Activated naive CD4-positive, alpha-beta T cell treated with anti-CD3 and anti-CD28 coated beads, Interleukin-2, amount 50 U/mL, for 24 hours (primary cell): ENCODE measurements at regions not wholly inside any gene's neighbourhood (a gene's known extent, or its start where the extent isn't known, plus 50 kb on each side); places are given as distances from the start of the nearest gene placed in this dataset.

Experiments
- H3K27ac Mint-ChIP-seq: one replicate; pipeline ENCODE4 v1.8.0; 2021; ENCODE audit warnings: mild to moderate bottlenecking, mixed read lengths
- H3K27me3 Mint-ChIP-seq: one replicate; pipeline ENCODE4 v1.8.0; 2021; ENCODE audit warnings: mixed read lengths
- H3K36me3 Mint-ChIP-seq: one replicate; pipeline ENCODE4 v1.8.0; 2021; ENCODE audit warnings: mixed read lengths
- H3K4me1 Mint-ChIP-seq: one replicate; pipeline ENCODE4 v1.8.0; 2021; ENCODE audit warnings: mixed read lengths
- H3K4me3 Mint-ChIP-seq: one replicate; pipeline ENCODE4 v1.8.0; 2021; ENCODE audit warnings: mild to moderate bottlenecking, mixed read lengths
- H3K9me3 Mint-ChIP-seq: one replicate; pipeline ENCODE4 v1.8.0; 2021; ENCODE audit warnings: mixed read lengths

- Mint-ChIP-seq H3K27ac (no peak overlapping the region), H3K4me3 (no peak overlapping the region), H3K36me3 (no peaks in the 10 kb centered on the region), H3K27me3 (peaks cover 26% of the 10 kb centered on the region), H3K4me1 (peaks cover 31% of the 10 kb centered on the region), H3K9me3 (no peaks in the 10 kb centered on the region)
Measured at GRCh38 chr15:39431376-39431775, 149.5 kb upstream of the THBS1 start.

GRCh38 chr15:39432026-39432425 is 148.9 kb upstream of the THBS1 start:
- Mint-ChIP-seq H3K4me1 (peaks cover 25% of the 10 kb centered on the region), H3K9me3 (peaks cover 4% of the 10 kb centered on the region), H3K36me3 (no peaks in the 10 kb centered on the region), H3K4me3 (no peak overlapping the region), H3K27ac (no peak overlapping the region), H3K27me3 (peaks cover 24% of the 10 kb centered on the region)

- peaks cover 27% of the 10 kb centered on the region for H3K27me3 Mint-ChIP-seq
- no peak overlapping the region for H3K27ac Mint-ChIP-seq
- peaks cover 4% of the 10 kb centered on the region for H3K9me3 Mint-ChIP-seq
- no peak overlapping the region for H3K4me3 Mint-ChIP-seq
- H3K4me1 Mint-ChIP-seq = peaks cover 16% of the 10 kb centered on the region
- no peaks in the 10 kb centered on the region for H3K36me3 Mint-ChIP-seq
Measured at GRCh38 chr15:39432912-39433348, 147.9 kb upstream of the THBS1 start.

- H3K4me3 Mint-ChIP-seq = no peak overlapping the region
- peaks cover 27% of the 10 kb centered on the region for H3K27me3 Mint-ChIP-seq
- H3K9me3 Mint-ChIP-seq = peaks cover 4% of the 10 kb centered on the region
- H3K27ac Mint-ChIP-seq = no peak overlapping the region
- no peaks in the 10 kb centered on the region for H3K36me3 Mint-ChIP-seq
- peaks cover 14% of the 10 kb centered on the region for H3K4me1 Mint-ChIP-seq
Measured at GRCh38 chr15:39433376-39433775, 147.5 kb upstream of the THBS1 start.

- no peak overlapping the region for H3K4me3 Mint-ChIP-seq
- peaks cover 22% of the 10 kb centered on the region for H3K27me3 Mint-ChIP-seq
- H3K9me3 Mint-ChIP-seq = peaks cover 4% of the 10 kb centered on the region
- peaks cover 7% of the 10 kb centered on the region for H3K4me1 Mint-ChIP-seq
- no peak overlapping the region for H3K27ac Mint-ChIP-seq
- no peaks in the 10 kb centered on the region for H3K36me3 Mint-ChIP-seq
Measured at GRCh38 chr15:39434163-39434562, 146.7 kb upstream of the THBS1 start.

- H3K9me3 Mint-ChIP-seq = peaks cover 4% of the 10 kb centered on the region
- H3K36me3 Mint-ChIP-seq = no peaks in the 10 kb centered on the region
- H3K27me3 Mint-ChIP-seq = peaks cover 24% of the 10 kb centered on the region
- H3K4me3 Mint-ChIP-seq = no peak overlapping the region
- H3K4me1 Mint-ChIP-seq = peaks cover 7% of the 10 kb centered on the region
- H3K27ac Mint-ChIP-seq = no peak overlapping the region
Measured at GRCh38 chr15:39434751-39435238, 146.1 kb upstream of the THBS1 start.

GRCh38 chr15:39435244-39435643 is 145.6 kb upstream of the THBS1 start:
- Mint-ChIP-seq H3K27me3 (peaks cover 21% of the 10 kb centered on the region), H3K4me1 (peaks cover 3% of the 10 kb centered on the region), H3K9me3 (peaks cover 4% of the 10 kb centered on the region), H3K27ac (no peak overlapping the region), H3K36me3 (no peaks in the 10 kb centered on the region), H3K4me3 (no peak overlapping the region)

GRCh38 chr15:39438260-39438659 is 142.6 kb upstream of the THBS1 start:
- H3K4me1 Mint-ChIP-seq = no peaks in the 10 kb centered on the region
- H3K27ac Mint-ChIP-seq = no peak overlapping the region
- peaks cover 24% of the 10 kb centered on the region for H3K27me3 Mint-ChIP-seq
- peaks cover 4% of the 10 kb centered on the region for H3K9me3 Mint-ChIP-seq
- H3K36me3 Mint-ChIP-seq = no peaks in the 10 kb centered on the region
- H3K4me3 Mint-ChIP-seq = no peak overlapping the region

GRCh38 chr15:39438799-39439592 is 141.9 kb upstream of the THBS1 start:
- no peak overlapping the region for H3K4me3 Mint-ChIP-seq
- no peaks in the 10 kb centered on the region for H3K36me3 Mint-ChIP-seq
- H3K9me3 Mint-ChIP-seq = peaks cover 4% of the 10 kb centered on the region
- H3K27me3 Mint-ChIP-seq = peaks cover 23% of the 10 kb centered on the region
- no peaks in the 10 kb centered on the region for H3K4me1 Mint-ChIP-seq
- no peak overlapping the region for H3K27ac Mint-ChIP-seq

- Mint-ChIP-seq H3K36me3 (no peaks in the 10 kb centered on the region), H3K9me3 (no peaks in the 10 kb centered on the region), H3K4me1 (no peaks in the 10 kb centered on the region), H3K27ac (no peak overlapping the region), H3K27me3 (peaks cover 16% of the 10 kb centered on the region), H3K4me3 (no peak overlapping the region)
Measured at GRCh38 chr15:39442898-39443297, 138.0 kb upstream of the THBS1 start.

- Mint-ChIP-seq H3K4me1 (no peaks in the 10 kb centered on the region), H3K4me3 (no peak overlapping the region), H3K36me3 (no peaks in the 10 kb centered on the region), H3K27me3 (peaks cover 15% of the 10 kb centered on the region), H3K27ac (no peak overlapping the region), H3K9me3 (no peaks in the 10 kb centered on the region)
Measured at GRCh38 chr15:39443659-39444219, 137.1 kb upstream of the THBS1 start.

- Mint-ChIP-seq H3K4me3 (no peak overlapping the region), H3K27ac (no peak overlapping the region), H3K4me1 (no peaks in the 10 kb centered on the region), H3K27me3 (peaks cover 16% of the 10 kb centered on the region), H3K9me3 (no peaks in the 10 kb centered on the region), H3K36me3 (no peaks in the 10 kb centered on the region)
Measured at GRCh38 chr15:39444735-39445470, 136.0 kb upstream of the THBS1 start.

GRCh38 chr15:39445931-39446330 is 134.9 kb upstream of the THBS1 start:
- H3K36me3 Mint-ChIP-seq = no peaks in the 10 kb centered on the region
- H3K27ac Mint-ChIP-seq = no peak overlapping the region
- peaks cover 16% of the 10 kb centered on the region for H3K27me3 Mint-ChIP-seq
- H3K9me3 Mint-ChIP-seq = no peaks in the 10 kb centered on the region
- no peaks in the 10 kb centered on the region for H3K4me1 Mint-ChIP-seq
- no peak overlapping the region for H3K4me3 Mint-ChIP-seq

- peaks cover 14% of the 10 kb centered on the region for H3K27me3 Mint-ChIP-seq
- H3K4me3 Mint-ChIP-seq = no peak overlapping the region
- no peaks in the 10 kb centered on the region for H3K4me1 Mint-ChIP-seq
- no peaks in the 10 kb centered on the region for H3K36me3 Mint-ChIP-seq
- H3K9me3 Mint-ChIP-seq = no peaks in the 10 kb centered on the region
- H3K27ac Mint-ChIP-seq = no peak overlapping the region
Measured at GRCh38 chr15:39447346-39447745, 133.5 kb upstream of the THBS1 start.

GRCh38 chr15:39447881-39448280 is 133.0 kb upstream of the THBS1 start:
- H3K9me3 Mint-ChIP-seq = no peaks in the 10 kb centered on the region
- H3K27me3 Mint-ChIP-seq = peaks cover 12% of the 10 kb centered on the region
- no peak overlapping the region for H3K4me3 Mint-ChIP-seq
- no peaks in the 10 kb centered on the region for H3K4me1 Mint-ChIP-seq
- H3K27ac Mint-ChIP-seq = no peak overlapping the region
- no peaks in the 10 kb centered on the region for H3K36me3 Mint-ChIP-seq

GRCh38 chr15:39448409-39448808 is 132.5 kb upstream of the THBS1 start:
- Mint-ChIP-seq H3K27me3 (peaks cover 11% of the 10 kb centered on the region), H3K27ac (no peak overlapping the region), H3K9me3 (no peaks in the 10 kb centered on the region), H3K4me1 (no peaks in the 10 kb centered on the region), H3K4me3 (no peak overlapping the region), H3K36me3 (no peaks in the 10 kb centered on the region)
